Daoy (cell line): ENCODE measurements at regions not wholly inside any gene's neighbourhood (a gene's known extent, or its start where the extent isn't known, plus 50 kb on each side); places are given as distances from the start of the nearest gene placed in this dataset.
"Not testable (repeated sequence)": the region's sequence is repeated elsewhere in the genome, so short reads cannot be mapped to it uniquely, and the experiment has no call there.

Experiments used
- DNase-seq: peaks from one replicate; pipeline ENCODE4 v3.0.0-alpha.2; 2015; ENCODE audit warnings: low read depth

DNA sequence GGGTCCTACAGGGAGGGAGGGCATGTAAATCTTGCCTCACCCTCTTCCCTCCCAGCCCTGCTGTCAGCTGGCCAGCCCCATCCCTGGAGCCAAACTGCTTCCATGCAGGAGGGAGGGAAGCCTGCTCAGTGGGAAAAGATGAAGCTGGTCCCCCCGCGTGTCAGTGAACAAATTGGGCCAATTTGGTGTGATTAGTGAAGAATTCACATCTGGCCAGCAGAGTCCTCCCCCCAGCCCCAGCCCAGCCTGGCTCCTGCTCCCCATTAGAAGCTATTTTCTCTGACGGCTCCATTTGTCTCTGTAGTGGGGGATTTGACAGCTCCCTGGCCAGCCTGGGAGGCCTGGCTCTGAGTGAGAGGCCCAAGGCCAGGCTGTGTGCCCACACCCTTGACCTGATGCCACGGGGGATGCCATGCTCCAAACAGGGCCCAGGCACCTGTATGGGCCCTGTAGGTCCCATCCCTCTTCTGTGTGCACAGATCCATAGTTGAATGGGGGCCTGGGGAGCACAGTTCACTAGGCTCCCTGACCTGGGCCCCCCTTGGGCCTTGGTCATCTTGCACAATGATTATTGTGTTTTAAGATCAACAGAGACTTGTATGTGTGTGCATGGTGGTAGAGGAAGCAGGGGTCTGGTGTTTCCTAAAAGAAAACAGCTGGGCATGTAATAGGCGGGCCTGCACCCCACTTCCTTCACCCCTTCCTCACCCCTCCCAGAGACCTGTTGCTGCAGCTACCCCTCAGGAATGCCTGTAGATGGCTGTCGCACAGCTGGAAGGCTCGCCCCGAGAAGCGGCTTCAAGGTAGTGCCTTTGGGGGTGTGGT, 50.7 kb upstream of the TAC4 start:
- no peak for DNase-seq

DNA sequence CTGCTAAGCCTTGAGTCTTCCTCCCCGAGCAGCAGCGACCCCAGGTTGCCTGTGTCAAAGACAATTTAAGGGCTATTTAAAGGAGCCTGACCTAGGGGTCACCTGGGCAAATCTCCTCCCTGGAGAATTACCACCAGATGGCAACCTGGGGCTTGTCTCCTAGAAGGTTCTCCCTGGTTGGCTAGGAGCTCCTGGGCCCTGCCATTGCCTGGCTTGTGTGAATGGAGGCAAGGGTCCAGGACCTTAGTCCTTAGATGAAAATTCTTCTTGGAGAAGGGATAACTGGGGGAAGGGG, 51.3 kb upstream of the TAC4 start:
- DNase-seq, result no peak

DNA sequence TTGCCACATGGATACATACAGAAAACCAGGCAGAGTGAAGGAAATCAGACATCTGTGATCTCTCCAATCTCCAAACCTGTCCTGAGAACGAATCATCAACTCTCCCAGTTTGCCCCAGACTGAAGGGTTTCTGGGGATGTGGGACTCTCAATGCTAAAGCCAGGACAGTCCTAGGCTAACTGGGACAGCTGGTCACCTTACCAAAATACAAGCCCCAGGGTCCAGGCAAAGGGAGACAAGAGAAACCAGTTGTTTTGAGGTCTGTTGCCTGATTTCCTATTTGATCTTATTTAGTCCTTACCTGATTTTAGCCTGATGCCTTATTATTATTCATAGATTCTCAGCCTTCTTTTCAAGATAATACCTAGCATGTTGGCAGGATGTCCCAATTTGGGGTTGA, 51.7 kb upstream of the TAC4 start:
- DNase-seq, result no peak

DNA sequence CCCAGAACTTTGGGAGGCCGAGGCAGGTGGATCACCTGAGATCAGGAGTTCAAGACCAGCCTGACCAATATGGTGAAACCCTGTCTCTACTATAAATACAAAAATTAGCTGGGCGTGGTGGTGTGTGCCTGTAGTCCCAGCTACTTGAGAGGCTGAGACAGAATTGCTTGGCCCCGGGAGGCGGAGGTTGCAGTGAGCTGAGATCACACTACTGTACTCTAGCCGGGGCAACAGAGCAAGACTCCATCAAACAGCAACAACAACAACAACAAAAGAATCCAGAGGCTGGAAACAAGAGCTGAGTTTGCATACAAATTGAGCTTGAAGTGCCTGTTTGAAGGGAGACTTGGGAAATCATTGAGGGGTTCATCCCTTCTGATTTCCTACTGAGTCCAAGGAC, 52.9 kb upstream of the TAC4 start:
- not testable (repeated sequence) for DNase-seq

- no peak for DNase-seq
Observed at GRCh38 chr17:49901460-49902331, 53.8 kb upstream of the TAC4 start.

- DNase-seq, result no peak
Observed at GRCh38 chr17:49903523-49903922, 55.7 kb upstream of the TAC4 start.

DNA sequence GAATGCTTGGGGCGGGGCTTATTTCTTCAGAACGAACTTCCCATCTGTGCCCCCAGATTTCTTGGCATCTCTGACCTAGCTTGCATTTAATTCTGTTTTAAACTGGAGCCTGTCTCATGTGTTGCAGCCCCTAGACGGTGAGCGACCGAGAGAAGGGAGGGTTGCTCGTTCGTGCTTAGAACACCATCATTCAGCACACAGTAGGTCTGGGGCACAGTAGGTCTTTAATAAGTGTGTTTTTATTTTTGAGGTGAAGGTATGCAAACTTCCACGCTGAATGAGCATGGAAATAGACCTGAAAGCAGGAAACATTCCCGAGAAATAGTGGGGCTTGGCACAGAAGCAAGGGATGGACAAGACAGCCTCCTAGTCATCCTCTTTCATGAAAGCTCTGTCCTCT, 57.0 kb upstream of the TAC4 start:
- no peak for DNase-seq

- no peak for DNase-seq
Observed at GRCh38 chr17:49906531-49907136, 58.8 kb upstream of the TAC4 start.

DNA sequence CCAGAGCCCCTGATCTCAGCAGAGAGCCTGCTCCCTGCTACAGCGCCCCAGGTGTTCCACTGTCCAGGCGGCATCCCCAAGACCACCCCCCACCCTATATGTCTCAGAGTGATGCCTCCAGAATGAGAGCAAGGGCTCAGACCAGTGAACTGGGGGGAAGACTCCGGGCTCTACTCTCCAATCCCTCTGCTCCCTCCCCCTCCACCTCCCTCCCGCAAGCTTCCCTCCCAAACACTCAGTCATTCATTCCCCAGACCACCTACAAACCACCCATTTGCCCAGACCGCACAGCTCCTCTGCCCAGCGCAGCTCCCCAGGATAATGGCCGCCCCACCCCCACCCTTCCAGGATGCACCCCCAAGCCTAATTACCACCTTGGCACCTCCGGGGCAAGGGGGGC, 59.4 kb upstream of the TAC4 start:
- no peak for DNase-seq

DNA sequence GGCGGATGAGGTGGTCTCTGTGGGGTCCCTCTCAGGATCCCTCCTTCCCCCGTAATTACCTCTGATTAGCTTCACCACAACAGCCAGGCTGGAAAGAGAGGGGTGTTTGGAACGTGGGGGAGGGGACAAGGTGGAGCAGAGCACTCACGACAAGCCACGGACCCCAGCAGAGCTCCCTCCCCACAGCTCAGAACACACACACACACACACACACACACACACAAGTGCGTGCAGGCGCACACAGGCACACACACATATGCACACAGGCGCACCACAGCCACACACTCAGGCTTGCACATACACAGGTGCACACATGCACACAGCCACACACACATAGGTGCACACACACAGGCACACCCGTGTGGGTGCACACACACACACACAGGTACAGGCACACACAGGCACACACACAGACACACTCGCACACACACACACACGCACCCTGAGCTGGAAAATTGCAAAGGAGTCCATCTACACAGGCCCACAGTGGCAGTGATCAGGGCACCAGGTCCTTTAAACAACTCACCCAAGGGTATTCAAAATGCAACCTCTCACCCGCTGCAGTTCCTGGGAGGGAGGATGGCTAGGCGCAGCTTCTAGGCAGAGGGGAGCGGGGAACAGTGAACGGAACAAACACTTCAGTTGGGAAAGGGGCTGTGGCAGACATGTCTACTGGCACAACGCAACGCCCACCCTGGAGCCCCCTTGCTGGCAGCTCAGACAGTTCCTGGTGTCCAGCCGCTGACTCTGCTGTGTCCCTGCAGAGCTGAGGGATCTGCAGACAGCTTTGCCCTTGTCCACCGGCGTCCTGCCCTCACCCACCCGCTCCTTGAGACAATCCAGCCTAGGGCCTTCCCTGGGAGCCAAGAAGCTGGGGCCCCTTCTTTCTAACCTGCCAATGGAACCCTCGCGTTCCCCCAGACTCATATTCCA, 59.9 kb upstream of the DLX4 start:
- DNase-seq, result no peak

- DNase-seq, result peak; percentile 80
Observed at GRCh38 chr17:49910094-49910857, 58.7 kb upstream of the DLX4 start.

- no peak for DNase-seq
Observed at GRCh38 chr17:49910858-49911204, 58.2 kb upstream of the DLX4 start.

- no peak for DNase-seq
Observed at GRCh38 chr17:49911719-49912118, 57.3 kb upstream of the DLX4 start.

DNA sequence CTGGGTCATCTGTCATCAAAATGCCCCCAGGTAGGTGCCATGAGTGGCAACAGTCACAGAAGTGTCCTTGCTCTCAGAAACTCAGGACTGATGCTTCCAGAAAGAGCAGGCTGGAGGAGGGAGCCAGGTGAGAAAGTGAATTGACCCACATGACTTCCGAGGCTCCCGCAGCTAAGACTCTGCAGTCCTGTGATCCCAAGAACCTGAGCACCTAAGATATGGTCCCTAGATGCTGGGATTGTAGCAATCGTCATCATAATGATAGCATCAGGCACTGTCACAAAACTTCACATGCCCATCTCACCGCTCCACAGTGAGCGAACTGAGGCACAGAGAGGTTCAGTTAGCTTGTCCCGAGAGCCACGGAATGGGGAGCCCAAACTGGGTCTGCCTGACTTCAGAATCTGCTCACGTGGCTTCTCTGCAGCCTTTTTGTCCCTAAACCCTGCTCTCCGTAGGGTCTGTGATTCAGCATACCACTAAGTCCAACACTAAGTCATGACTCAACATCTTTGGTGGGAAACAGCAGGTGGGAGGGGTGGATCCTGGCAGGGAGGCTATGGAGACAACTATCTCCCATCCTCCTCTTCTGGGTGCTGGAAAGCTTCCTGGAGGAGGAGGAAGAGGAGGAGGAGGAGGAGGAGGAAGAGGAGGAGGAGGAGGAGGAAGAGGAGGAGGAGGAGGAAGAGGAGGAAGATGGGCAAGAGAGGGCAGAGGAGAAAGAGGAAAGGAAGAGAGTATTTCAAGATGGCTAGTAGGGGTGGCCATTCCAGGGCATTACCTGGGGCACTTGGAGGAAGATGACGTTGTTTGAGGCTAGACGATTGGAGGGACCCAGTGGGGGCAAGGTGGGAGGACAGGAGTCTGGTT, 55.5 kb upstream of the DLX4 start:
- DNase-seq, result peak; percentile 84

GRCh38 chr17:49914096-49914490, 54.9 kb upstream of the DLX4 start:
- peak; percentile 27 for DNase-seq

DNA sequence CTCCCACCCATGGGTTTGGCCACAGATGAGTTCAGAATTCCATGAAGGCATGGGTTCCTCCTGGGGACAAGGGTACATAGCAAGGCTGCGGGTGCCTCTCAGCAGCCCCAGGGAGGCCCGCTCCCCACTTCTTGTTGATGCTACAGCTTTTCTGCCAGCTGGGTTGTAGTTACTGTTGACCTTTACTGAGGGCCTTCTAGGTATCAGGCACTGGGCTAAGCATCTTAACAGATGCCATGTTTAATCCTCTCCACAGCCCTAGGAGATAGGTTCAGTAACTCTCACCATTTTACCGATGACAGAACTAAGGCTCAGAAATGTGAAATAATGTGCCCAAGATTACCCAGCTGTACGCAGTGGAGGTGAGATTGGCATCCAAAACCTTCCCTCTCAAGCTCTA, 54.3 kb upstream of the DLX4 start:
- no peak for DNase-seq

GRCh38 chr17:49915260-49915659, 53.7 kb upstream of the DLX4 start:
- no peak for DNase-seq

GRCh38 chr17:49915670-49916069, 53.3 kb upstream of the DLX4 start:
- DNase-seq, result no peak

- DNase-seq, result no peak
Observed at GRCh38 chr17:49916854-49917515, 52.0 kb upstream of the DLX4 start.

GRCh38 chr17:49918591-49918990, 50.4 kb upstream of the DLX4 start:
- no peak for DNase-seq
